NCI-H82 (cell line): ENCODE measurements at regions not wholly inside any gene's neighbourhood (a gene's known extent, or its start where the extent isn't known, plus 50 kb on each side); places are given as distances from the start of the nearest gene placed in this dataset.
"Not testable (repeated sequence)": the region's sequence is repeated elsewhere in the genome, so short reads cannot be mapped to it uniquely, and the experiment has no call there.

Experiments
- DNase-seq: peaks from one replicate; lab custom pipeline; 2025; lab: John Stamatoyannopoulos, UW

DNA sequence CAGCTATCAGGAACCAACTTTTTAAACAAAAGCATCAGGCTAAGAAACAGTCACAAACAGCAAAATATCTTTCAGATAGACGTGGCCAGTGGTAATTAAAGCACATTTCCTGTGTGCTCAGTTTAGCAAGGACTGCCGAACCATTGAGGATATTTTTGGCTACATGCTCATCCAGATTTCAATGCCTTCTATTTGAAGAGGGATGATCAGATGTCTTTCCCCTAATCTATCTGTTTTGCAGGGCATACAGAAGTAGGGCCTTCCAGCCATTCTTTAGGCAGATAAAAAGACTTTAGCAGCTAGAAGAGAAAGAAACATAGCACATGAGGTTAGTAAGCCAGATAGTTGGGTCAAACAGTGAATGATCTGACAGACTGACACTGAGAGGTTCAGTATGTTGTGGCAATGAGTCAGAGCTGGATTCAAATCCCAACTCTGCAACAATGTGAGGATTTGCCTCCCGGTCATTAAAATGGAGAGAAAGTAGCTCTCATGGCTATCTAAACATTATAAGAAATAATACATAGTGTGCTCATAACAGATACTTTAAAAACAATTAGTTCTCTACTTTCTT is 100.0 kb upstream of the PRKG2 start:
- no peak for DNase-seq

DNA sequence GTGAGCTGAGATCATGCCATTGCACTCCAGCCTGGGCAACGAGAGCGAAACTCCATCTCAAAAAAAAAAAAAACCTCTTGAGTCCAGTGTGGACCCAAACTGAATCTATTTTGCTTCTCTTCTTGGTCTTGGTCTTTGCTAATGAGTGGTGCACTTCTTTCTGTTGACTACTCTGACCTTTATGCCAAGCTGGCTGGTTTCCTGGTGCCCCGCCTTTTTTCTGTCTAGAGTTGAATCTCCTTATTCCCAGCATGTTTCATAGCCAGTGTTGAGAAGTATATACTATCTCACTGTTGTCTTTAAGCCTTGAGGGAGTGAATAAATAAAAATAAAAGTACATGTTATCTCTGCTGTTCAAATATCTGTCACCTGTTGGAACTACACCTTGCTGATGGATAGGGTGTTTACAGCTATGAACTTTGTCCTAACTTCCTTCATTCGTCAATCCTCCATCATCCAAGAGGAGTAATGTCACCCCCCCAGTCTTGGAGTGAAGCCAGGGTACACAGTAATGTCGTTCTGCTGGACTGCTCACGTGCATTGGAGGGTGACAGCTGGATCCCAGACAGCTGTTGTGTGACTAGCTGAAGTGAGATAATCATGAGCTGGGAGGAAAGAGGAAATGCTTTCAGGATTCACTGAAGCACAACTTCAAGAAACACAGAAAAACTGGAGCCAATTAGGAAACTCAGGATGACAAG is 99.3 kb upstream of the PRKG2 start:
- peak; percentile 73 for DNase-seq

DNA sequence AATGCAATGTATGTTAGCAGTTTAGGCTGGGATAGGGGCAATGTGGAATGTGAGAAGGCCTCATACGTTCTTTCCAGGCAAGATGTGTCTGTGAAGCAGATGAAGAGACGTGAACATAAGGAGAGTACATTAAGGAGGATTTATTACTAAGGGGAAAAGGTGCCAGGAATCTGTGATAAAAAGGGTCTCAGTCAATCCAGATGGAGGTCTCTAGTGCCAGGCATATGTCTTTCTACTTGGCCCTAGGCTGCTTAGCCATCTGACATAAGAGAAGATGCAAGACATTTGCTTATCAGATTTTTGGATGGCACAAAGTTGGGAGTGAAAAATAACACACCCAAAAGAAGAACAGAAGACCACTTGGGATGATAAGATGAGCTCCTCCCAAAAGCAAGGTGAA is 93.0 kb upstream of the PRKG2 start:
- DNase-seq: peak; percentile 90

DNA sequence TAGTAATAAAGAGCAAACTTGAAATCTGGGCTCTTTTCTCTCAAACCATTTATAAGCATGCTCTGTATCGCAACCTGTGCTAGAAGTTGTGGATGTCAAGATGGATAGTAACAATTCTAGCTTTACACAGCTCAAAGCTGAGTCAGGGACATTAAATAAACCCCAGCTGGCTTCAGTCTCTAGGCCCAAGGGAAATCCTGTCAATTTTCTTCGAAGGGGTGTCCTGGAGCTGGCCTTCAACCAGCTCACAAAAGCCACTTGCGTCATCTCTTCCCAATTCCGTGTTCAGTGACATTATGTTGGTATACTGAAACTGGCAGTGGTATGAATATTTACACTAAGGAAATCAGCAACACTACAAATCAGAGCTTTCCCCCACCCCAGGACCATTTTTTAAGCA is 89.8 kb upstream of the PRKG2 start:
- DNase-seq: no peak

DNA sequence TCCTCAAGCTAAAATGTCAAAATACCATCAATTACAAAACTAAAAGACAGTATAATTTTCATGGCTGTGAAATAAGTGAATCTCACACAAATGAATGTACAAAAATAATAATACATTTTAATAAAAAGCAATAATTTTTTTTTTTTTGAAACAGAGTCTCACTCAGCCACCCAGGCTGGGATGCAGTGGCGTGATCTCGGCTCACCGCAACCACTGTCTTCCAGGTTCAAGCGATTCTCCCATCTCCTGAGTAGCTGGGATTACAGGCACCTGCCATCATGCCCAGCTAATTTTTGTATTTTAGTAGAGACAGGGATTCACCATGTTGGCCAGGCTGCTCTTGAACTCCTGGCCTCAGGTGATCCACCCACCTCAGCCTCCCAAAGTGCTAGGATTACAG is 85.3 kb upstream of the PRKG2 start:
- not testable (repeated sequence) for DNase-seq

DNA sequence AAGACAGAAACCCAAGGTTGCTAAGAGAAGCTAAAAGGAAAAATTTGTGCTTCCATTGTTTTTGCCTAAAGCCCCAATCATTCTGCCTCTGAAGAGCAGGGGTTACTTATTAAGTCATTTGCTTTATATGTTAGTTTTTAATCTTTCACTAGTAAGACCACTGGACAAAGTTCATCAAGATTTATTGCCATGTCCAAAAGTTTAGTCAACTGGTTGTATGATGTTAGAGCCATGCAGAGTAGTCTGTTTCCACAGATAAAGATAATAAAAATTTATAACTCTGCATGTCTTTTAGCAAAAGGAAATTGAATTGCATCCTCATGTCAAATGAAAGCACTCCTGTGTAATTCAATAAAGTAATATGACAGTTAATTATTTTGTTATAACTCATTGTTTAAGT is 75.8 kb upstream of the PRKG2 start:
- no peak for DNase-seq

DNA sequence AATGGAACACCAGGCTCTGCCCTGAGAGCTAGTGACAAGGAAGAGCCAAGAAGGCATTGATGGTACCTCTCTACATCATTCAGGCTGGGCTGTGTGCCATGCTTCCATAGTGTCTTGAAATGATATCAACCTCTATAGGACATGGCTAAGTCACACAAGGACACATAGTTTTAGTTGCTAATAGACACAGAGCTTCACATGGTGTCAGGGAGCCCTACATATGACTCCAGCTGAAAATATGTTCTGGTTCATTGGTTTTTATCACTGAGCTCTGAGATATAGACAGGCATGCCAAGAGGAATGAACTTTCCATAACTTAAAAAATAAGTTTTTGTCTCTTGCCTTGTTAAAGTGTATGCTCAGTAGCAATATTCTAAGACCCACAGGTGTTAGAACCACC is 72.1 kb upstream of the PRKG2 start:
- DNase-seq: no peak

DNA sequence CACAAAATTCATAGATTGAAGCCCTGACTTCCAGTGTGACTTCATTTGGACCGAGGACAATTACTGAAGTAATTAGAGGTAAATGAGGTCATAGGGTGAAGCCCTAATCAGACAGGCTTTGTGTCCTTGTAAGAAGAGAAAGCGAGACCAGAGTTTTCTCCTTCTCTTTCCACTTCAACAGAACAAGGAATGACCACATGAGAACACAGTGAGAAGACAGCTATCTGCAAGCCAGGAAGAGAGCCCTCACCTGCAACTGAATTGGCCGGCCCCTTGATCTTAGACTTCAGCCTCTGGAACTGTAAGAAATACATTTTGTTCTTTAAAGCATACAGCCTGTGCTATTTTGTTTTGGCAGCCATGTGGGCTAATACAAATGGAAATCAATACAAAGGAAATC is 67.1 kb upstream of the PRKG2 start:
- peak; percentile 23 for DNase-seq

DNA sequence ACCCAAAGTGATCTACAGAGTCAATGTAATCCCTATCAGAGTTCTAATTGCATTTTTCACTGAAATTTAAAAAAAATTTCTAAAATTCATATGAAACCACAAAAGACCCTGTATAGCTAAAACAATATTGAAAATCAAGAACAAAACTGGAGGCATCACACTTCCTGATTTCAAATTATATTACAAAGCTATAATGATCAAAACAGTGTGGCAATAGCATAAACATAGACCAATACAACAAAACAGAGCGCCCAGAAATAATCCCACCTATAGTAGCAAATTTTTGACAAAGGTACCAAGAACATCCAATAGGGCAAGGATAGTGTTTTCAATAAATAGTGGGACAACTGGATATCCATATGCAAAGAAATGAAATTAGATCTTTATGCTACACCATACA is 59.4 kb upstream of the PRKG2 start:
- no peak for DNase-seq

DNA sequence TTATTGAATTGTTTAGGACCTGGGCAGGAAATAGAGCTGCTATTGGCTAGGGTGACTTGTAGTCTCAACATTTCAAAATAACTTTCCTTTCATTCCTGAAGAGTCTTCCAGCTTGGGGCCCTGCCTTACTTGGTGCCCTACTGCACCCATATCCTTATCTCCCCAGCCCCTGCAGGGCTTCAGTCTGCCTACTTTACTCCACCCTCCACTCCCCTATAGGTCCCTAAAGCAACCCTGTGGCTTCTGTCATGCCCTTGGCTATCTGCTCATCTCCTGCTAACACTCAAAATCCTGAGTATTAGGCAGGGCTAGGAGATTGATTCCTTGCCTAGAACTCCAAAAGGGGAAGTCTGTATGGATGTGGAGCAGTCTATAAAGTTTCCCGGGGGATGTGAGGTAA is 57.6 kb upstream of the PRKG2 start:
- DNase-seq: no peak
